ENCODE measurements at regions not wholly inside any gene's neighbourhood (a gene's known extent, or its start where the extent isn't known, plus 50 kb on each side); places are given as distances from the start of the nearest gene placed in this dataset.

DNA sequence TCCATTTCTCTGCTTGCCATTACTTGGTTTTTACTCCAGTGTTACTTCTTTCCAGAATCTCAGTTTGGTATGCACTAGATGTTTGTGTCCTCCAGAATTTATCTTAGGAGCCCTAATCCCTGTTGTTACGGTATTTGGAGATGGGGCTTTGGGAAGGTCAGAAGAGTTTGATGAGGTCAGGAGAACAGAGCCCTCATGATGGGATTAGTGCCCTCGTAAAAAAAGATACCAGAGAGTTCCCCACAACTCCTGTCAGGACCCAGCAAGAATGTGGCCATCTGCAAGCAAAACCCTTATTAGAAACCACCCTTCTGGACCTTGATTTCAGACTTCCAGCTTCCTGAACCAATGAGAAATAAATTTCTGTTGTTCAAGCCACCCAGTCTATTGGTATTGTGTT, 98.0 kb downstream of the ADAMTS1 start:
- Histone ChIP-seq H3K27me3 (no peaks in the 10 kb centered on the region), H4K20me1 (ENCODE audit: low read depth) (no peaks in the 10 kb centered on the region), H3K4me1 (no peaks in the 10 kb centered on the region), H3K79me2 (ENCODE audit: low read depth) (no peaks in the 10 kb centered on the region), H3K36me3 (no peaks in the 10 kb centered on the region), H3K4me2 (no peak overlapping the region), H3K9me3 (ENCODE audit: low read depth) (no peaks in the 10 kb centered on the region), H2AFZ (replicated peaks) (no peak overlapping the region), H3K4me3 (no peak overlapping the region), H3K9ac (no peak overlapping the region), H3F3A (ENCODE audit: low read depth) (no peaks in the 10 kb centered on the region), H3K27ac (no peak overlapping the region)
- Mint-ChIP-seq H3K36me3 (no peaks in the 10 kb centered on the region), H3K9me3 (no peaks in the 10 kb centered on the region), H3K4me1 (no peaks in the 10 kb centered on the region), H3K27me3 (ENCODE audit: insufficient read depth, low read depth) (no peaks in the 10 kb centered on the region), H3K4me3 (no peak overlapping the region), H3K27ac (no peak overlapping the region)
- peak; percentile 9 for DNase-seq (ENCODE audit: low spot score)
- TF ChIP-seq EZH2phosphoT487 (IDR thresholded peaks at IDR 0.05) (no peak), EZH2 (IDR thresholded peaks at IDR 0.05) (no peak)
- TF ChIP-seq, protein P1, sequence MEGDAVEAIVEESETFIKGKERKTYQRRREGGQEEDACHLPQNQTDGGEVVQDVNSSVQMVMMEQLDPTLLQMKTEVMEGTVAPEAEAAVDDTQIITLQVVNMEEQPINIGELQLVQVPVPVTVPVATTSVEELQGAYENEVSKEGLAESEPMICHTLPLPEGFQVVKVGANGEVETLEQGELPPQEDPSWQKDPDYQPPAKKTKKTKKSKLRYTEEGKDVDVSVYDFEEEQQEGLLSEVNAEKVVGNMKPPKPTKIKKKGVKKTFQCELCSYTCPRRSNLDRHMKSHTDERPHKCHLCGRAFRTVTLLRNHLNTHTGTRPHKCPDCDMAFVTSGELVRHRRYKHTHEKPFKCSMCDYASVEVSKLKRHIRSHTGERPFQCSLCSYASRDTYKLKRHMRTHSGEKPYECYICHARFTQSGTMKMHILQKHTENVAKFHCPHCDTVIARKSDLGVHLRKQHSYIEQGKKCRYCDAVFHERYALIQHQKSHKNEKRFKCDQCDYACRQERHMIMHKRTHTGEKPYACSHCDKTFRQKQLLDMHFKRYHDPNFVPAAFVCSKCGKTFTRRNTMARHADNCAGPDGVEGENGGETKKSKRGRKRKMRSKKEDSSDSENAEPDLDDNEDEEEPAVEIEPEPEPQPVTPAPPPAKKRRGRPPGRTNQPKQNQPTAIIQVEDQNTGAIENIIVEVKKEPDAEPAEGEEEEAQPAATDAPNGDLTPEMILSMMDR (IDR thresholded peaks at IDR 0.05): no peak

- H3F3A ChIP-seq (ENCODE audit: low read depth): no peaks in the 10 kb centered on the region
- no peaks in the 10 kb centered on the region for H3K4me1 ChIP-seq
- H3K4me1 Mint-ChIP-seq: no peaks in the 10 kb centered on the region
Measured at GRCh38 chr21:26743524-26743923, 101.7 kb downstream of the ADAMTS1 start.

DNA sequence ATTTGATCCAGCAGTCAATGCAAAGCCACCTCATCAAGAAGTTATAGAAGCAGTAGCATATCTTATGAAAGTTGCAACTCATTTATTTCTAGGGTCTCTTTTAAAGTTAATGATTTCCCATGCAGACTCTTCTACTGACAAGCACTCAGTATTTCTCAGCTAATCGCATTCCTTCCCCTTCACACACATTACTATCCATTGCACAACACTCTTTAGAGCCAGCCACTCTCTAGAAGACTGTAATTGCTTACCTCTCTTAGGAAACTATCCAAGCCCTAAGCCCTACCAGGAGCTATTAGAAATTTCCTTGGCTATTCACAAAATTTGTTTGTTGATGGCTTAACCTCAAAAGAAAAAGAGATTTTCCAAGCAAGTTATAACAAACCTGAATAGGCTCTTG, 106.0 kb downstream of the ADAMTS1 start:
- Histone ChIP-seq H3K4me3 (no peak overlapping the region), H3K4me2 (no peak overlapping the region), H3K27me3 (no peaks in the 10 kb centered on the region), H3K36me3 (no peaks in the 10 kb centered on the region), H3K9me3 (ENCODE audit: low read depth) (no peaks in the 10 kb centered on the region), H3K9ac (no peak overlapping the region), H2AFZ (replicated peaks) (no peak overlapping the region), H3K27ac (no peak overlapping the region), H3K79me2 (ENCODE audit: low read depth) (no peaks in the 10 kb centered on the region), H3K4me1 (no peaks in the 10 kb centered on the region), H3F3A (ENCODE audit: low read depth) (no peaks in the 10 kb centered on the region), H4K20me1 (ENCODE audit: low read depth) (no peaks in the 10 kb centered on the region)
- no peak for DNase-seq (ENCODE audit: low spot score)
- no peak overlapping the region for H3K27ac Mint-ChIP-seq
- no peaks in the 10 kb centered on the region for H3K36me3 Mint-ChIP-seq
- peaks cover 2% of the 10 kb centered on the region for H3K27me3 Mint-ChIP-seq (ENCODE audit: insufficient read depth, low read depth)
- H3K9me3 Mint-ChIP-seq: no peaks in the 10 kb centered on the region
- no peaks in the 10 kb centered on the region for H3K4me1 Mint-ChIP-seq
- TF ChIP-seq, protein P1 (IDR thresholded peaks at IDR 0.05): no peak
- no peak for TF ChIP-seq EZH2 (IDR thresholded peaks at IDR 0.05)
- no peak for TF ChIP-seq EZH2phosphoT487 (IDR thresholded peaks at IDR 0.05)
- H3K4me3 Mint-ChIP-seq: no peak overlapping the region

More at GRCh38 chr21:26743524-26743923, 101.7 kb downstream of the ADAMTS1 start:
- no peak overlapping the region for H3K27ac ChIP-seq
- H3K27me3 ChIP-seq: no peaks in the 10 kb centered on the region
- H3K4me3 ChIP-seq: no peak overlapping the region
- no peak overlapping the region for H3K4me3 Mint-ChIP-seq
- H3K36me3 Mint-ChIP-seq: no peaks in the 10 kb centered on the region
- H3K79me2 ChIP-seq (ENCODE audit: low read depth): no peaks in the 10 kb centered on the region
- no peaks in the 10 kb centered on the region for H3K9me3 ChIP-seq (ENCODE audit: low read depth)
- H2AFZ ChIP-seq (replicated peaks): peak overlapping the region; percentile 17
- H3K27me3 Mint-ChIP-seq (ENCODE audit: insufficient read depth, low read depth): no peaks in the 10 kb centered on the region
- TF ChIP-seq EZH2 (IDR thresholded peaks at IDR 0.05) (no peak), EZH2phosphoT487 (IDR thresholded peaks at IDR 0.05) (no peak)
- TF ChIP-seq, protein P1 (IDR thresholded peaks at IDR 0.05): no peak
- no peaks in the 10 kb centered on the region for H3K36me3 ChIP-seq
- H3K9ac ChIP-seq: no peak overlapping the region
- H3K9me3 Mint-ChIP-seq: no peaks in the 10 kb centered on the region
- H3K27ac Mint-ChIP-seq: no peak overlapping the region
- DNase-seq (ENCODE audit: low spot score): no peak
- H3K4me2 ChIP-seq: no peak overlapping the region
- no peaks in the 10 kb centered on the region for H4K20me1 ChIP-seq (ENCODE audit: low read depth)
